Loucy (cell line): ENCODE measurements at regions not wholly inside any gene's neighbourhood (a gene's known extent, or its start where the extent isn't known, plus 50 kb on each side); places are given as distances from the start of the nearest gene placed in this dataset.
"Not testable (repeated sequence)": the region's sequence is repeated elsewhere in the genome, so short reads cannot be mapped to it uniquely, and the experiment has no call there.

ENCODE experiments used
- EZH2phosphoT487 ChIP-seq: fragments of 200-600 bp; IDR thresholded peaks from 2 replicates; pipeline ENCODE4 v1.6.1; 2018; ENCODE audit warnings: antibody characterized with exemption, mild to moderate bottlenecking, moderate library complexity, borderline replicate concordance
- TF ChIP-seq, protein P1 (sequence below): fragments of 200-600 bp; sonication (generic); conservative IDR thresholded peaks from 2 replicates; pipeline ENCODE4 v1.5.1; 2014; ENCODE audit warnings: mild to moderate bottlenecking, antibody characterized with exemption, low read length

DNA sequence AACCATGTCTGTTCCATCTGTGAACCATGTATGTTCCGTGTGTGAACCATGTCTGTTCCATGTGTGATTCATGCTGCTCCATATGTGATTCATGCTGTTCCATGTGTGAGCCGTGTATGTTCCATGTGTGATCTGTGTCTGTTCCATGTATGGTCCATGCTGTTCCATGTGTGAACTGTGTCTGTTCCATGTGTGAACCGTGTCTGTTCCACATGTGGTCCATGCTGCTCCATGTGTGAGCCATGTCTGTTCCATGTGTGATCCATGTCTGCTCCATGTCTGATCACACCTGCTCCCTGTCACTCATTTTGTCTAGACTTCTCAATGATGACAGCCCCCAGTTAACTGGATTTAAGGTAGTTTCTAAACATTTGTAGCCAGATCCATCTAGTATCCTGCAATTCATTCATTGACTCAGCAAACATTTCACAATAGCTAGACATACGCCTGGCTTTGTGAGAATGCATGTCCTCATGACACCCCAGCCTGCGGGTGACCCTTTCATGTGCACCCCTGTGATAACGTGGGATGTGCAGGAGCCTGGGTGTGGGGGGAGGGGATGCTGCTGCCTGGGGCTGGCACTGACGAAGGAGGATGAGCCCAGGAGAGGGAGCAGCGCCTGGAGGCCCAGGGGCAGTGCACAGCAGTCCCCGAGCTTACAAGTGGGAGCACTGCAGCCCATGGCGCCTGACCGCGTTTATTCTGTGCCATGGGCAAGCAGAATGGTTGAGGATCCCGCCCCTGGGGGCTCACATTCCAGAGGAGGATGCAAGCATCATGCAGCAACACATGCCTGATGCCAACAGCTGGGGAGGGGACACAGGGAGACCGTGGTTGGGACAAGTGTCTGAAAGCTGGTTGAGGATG lies 74.1 kb upstream of the METTL9 start:
- TF ChIP-seq, protein P1, sequence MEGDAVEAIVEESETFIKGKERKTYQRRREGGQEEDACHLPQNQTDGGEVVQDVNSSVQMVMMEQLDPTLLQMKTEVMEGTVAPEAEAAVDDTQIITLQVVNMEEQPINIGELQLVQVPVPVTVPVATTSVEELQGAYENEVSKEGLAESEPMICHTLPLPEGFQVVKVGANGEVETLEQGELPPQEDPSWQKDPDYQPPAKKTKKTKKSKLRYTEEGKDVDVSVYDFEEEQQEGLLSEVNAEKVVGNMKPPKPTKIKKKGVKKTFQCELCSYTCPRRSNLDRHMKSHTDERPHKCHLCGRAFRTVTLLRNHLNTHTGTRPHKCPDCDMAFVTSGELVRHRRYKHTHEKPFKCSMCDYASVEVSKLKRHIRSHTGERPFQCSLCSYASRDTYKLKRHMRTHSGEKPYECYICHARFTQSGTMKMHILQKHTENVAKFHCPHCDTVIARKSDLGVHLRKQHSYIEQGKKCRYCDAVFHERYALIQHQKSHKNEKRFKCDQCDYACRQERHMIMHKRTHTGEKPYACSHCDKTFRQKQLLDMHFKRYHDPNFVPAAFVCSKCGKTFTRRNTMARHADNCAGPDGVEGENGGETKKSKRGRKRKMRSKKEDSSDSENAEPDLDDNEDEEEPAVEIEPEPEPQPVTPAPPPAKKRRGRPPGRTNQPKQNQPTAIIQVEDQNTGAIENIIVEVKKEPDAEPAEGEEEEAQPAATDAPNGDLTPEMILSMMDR: not testable (repeated sequence)
- not testable (repeated sequence) for TF ChIP-seq EZH2phosphoT487
